ENCODE measurements at regions not wholly inside any gene's neighbourhood (a gene's known extent, or its start where the extent isn't known, plus 50 kb on each side); places are given as distances from the start of the nearest gene placed in this dataset.

DNA sequence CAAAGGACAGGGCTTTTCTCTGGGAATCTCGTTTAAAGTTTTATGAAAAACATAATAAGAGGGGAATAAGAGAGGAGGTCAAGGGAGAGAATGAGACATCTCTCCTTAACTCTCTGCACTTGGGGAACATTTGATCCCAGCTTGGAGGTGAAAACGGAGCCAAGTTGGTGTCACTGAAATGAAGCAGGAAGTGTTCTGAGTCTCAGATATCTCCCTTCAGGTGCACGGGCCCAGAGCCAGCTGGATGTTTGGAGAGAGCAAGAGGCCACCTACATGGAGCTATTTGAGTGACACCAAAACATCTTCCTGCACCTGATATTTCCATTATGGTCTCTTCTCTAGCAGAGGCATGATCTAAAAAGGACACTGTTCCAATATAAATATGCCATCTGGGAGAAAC is 85.7 kb downstream of the BLID start:
- H3K9me3 ChIP-seq = no peaks in the 10 kb centered on the region
- no peaks in the 10 kb centered on the region for H3K36me3 ChIP-seq
- no peaks in the 10 kb centered on the region for H3K4me1 ChIP-seq
- no peak for DNase-seq
- H3K27ac ChIP-seq = no peak overlapping the region
- no peak overlapping the region for H3K4me3 ChIP-seq
- H3K27me3 ChIP-seq = no peaks in the 10 kb centered on the region
- TF ChIP-seq, protein P1, sequence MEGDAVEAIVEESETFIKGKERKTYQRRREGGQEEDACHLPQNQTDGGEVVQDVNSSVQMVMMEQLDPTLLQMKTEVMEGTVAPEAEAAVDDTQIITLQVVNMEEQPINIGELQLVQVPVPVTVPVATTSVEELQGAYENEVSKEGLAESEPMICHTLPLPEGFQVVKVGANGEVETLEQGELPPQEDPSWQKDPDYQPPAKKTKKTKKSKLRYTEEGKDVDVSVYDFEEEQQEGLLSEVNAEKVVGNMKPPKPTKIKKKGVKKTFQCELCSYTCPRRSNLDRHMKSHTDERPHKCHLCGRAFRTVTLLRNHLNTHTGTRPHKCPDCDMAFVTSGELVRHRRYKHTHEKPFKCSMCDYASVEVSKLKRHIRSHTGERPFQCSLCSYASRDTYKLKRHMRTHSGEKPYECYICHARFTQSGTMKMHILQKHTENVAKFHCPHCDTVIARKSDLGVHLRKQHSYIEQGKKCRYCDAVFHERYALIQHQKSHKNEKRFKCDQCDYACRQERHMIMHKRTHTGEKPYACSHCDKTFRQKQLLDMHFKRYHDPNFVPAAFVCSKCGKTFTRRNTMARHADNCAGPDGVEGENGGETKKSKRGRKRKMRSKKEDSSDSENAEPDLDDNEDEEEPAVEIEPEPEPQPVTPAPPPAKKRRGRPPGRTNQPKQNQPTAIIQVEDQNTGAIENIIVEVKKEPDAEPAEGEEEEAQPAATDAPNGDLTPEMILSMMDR (IDR thresholded peaks at IDR 0.05) = no peak
- TF ChIP-seq POLR2A (IDR thresholded peaks at IDR 0.05) = no peak

DNA sequence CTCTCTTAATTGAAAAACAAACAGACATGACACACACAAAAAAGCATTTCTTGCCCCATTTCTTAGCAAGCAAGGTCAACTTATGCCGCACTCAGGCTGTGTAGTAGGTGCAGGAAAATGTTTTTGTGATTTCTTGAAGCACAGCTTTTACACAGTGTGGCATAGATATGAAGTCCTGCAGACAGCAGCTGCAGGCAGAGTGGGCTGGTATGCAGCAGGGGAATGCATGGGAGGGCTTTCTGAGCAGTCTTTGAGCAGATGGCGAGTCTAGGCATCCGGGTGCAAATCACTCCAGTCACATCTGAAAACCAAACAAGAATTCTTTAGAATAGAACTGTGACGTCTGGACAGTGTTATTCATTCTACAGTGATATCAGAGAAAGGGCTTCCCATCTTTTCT is 87.5 kb downstream of the BLID start:
- no peak for DNase-seq
- TF ChIP-seq POLR2A (IDR thresholded peaks at IDR 0.05) = no peak
- TF ChIP-seq, protein P1 (IDR thresholded peaks at IDR 0.05) = no peak
- H3K4me3 ChIP-seq = no peak overlapping the region

DNA sequence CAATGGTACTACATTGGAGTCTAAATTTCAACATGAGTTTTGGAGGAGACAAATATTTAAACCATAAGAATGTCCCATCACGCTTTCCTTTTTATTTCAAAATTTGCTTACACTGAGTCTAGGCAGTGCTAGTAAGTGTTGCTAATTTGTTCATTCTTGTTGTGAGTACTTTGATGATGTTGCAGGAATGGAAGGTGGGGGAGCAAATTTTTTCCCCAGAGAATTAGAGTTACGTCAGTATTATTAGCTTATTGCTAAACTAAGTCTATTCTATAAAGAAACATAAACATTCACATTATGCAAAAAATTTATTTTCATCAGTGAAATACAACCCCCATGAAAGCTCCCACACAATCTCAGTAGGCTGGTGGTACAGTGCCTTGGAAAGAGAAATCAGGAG is 88.0 kb downstream of the BLID start:
- Histone ChIP-seq H3K27me3 (no peaks in the 10 kb centered on the region), H3K4me3 (no peak overlapping the region), H3K4me1 (no peaks in the 10 kb centered on the region), H3K9me3 (no peaks in the 10 kb centered on the region), H3K27ac (no peak overlapping the region), H3K36me3 (no peaks in the 10 kb centered on the region)
- no peak for DNase-seq
- no peak for TF ChIP-seq POLR2A (IDR thresholded peaks at IDR 0.05)
- TF ChIP-seq, protein P1 (IDR thresholded peaks at IDR 0.05) = no peak

More for the DNA sequence above, 87.5 kb downstream of the BLID start:
- no peaks in the 10 kb centered on the region for H3K27me3 ChIP-seq
- no peak overlapping the region for H3K27ac ChIP-seq
- H3K36me3 ChIP-seq = no peaks in the 10 kb centered on the region
- H3K4me1 ChIP-seq = no peaks in the 10 kb centered on the region
- H3K9me3 ChIP-seq = no peaks in the 10 kb centered on the region

DNA sequence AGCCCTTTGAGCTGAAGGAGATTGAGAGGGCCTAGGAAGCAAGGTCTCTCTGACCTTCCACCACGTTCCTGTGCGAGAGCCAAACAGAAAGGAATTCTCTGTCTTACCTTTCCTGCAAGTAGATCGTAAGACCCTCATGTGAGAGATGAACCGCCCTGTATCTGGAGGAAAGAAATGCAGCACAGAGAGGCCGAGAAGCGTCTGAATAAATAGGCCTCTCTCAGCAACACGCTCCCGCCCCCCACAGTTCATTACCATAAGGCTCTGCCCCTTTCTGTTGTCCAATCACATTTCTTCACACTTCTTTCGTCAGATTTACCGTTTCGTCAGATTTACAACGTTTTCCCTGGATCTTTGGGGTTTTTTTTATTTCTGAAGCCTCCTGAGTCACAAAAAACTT is 90.3 kb downstream of the BLID start:
- DNase-seq = no peak
- no peaks in the 10 kb centered on the region for H3K9me3 ChIP-seq
- H3K36me3 ChIP-seq = no peaks in the 10 kb centered on the region
- TF ChIP-seq, protein P1 (IDR thresholded peaks at IDR 0.05) = no peak
- no peak for TF ChIP-seq POLR2A (IDR thresholded peaks at IDR 0.05)
- no peak overlapping the region for H3K4me3 ChIP-seq
- no peak overlapping the region for H3K27ac ChIP-seq
- H3K4me1 ChIP-seq = no peaks in the 10 kb centered on the region
- no peaks in the 10 kb centered on the region for H3K27me3 ChIP-seq

DNA sequence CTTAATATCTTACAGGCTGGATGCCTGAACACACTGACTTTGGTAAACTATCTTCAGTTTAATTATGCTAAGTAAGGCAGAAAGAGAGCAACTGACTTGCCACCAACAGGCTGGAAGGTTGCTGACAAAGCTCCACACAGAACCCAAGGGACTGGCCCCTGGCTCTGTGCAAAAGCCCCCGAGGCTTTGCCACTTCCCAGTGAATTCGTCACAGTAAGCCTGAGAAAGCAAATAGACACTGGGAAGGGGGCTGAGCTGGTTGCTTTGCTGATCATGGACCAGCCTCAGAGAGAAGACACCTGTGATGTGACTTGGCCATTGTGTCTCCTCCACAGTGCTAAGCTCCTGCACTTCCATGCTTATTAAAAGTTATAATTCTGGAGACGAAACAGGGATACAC is 91.7 kb downstream of the BLID start:
- H3K4me1 ChIP-seq = no peaks in the 10 kb centered on the region
- TF ChIP-seq POLR2A (IDR thresholded peaks at IDR 0.05) = no peak
- TF ChIP-seq, protein P1 (IDR thresholded peaks at IDR 0.05) = no peak

DNA sequence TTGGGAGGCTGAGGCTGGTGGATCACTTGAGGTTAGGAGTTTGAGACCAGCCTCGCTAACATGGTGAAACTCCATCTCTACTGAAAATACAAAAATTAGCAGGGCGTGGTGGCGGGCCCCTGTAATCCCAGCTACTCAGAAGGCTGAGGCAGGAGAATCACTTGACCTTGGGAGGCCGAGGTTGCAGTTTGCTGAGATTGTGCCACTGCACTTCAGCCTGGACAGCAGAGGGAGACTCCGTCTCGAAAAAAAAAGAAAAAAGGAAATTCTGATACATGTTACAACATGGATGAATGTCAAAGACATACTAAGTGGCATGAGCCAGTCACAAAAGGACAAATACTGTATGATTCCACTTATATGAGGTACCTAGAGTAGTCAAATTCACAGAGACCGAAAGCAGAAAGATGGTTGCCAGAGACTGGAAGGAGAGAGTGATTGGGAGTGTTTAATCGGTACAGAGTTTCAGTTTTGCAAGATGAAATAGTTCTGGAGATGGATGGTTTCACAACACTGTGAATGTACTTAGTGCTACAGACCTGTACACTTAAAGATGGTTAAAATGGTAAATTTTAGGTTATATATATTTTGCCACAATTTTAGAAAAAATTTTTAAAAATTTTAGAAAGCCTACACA is 92.3 kb downstream of the BLID start:
- Histone ChIP-seq H3K36me3 (no peaks in the 10 kb centered on the region), H3K27me3 (no peaks in the 10 kb centered on the region), H3K4me3 (no peak overlapping the region), H3K27ac (no peak overlapping the region), H3K9me3 (no peaks in the 10 kb centered on the region), H3K4me1 (no peaks in the 10 kb centered on the region)
- no peak for DNase-seq
- no peak for TF ChIP-seq POLR2A (IDR thresholded peaks at IDR 0.05)
- TF ChIP-seq, protein P1 (IDR thresholded peaks at IDR 0.05) = no peak

More for the DNA sequence above, 91.7 kb downstream of the BLID start:
- no peak overlapping the region for H3K4me3 ChIP-seq
- H3K36me3 ChIP-seq = no peaks in the 10 kb centered on the region
- H3K9me3 ChIP-seq = no peaks in the 10 kb centered on the region
- no peak for DNase-seq
- H3K27ac ChIP-seq = no peak overlapping the region
- no peaks in the 10 kb centered on the region for H3K27me3 ChIP-seq

Measured in Peyer's patch (tissue), 4 donors.